ENCODE measurements at regions not wholly inside any gene's neighbourhood (a gene's known extent, or its start where the extent isn't known, plus 50 kb on each side); places are given as distances from the start of the nearest gene placed in this dataset.

DNA sequence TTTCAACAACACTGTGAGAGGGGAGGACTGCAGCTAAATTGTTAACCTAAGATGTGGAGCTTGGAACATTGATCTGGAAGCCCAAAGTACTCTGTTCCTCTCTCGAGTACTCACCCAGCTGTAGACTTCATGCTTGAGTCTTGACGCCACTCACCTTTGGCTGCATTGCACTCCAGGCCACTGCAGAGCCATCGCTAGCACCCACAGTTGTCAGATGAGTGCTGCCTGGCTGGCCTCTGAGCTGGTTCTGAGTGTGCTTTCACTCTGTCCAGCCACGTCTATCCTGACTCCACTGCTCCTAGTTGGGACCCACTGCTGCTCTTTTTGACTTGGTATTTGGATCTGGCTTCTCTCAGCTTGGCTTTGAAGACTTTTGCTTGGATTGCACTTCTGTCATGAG, 552.1 kb downstream of the DCDC2C start:
- H3K27ac ChIP-seq: no peak overlapping the region
- no peaks in the 10 kb centered on the region for H3K9me3 ChIP-seq
- H3K4me3 ChIP-seq: no peak overlapping the region
- H3K27me3 ChIP-seq: no peaks in the 10 kb centered on the region
- DNase-seq (ENCODE audit: low spot score in 2 of 2): no peak
- H3K4me1 ChIP-seq: no peaks in the 10 kb centered on the region
- no peaks in the 10 kb centered on the region for H3K36me3 ChIP-seq
- intact Hi-C loops (cut with DNase I; ENCODE audit: low total_unique reads): loop anchor here (1.0 kb wide), 1 partner anchor 32 kb away; no protein-coding TSS in a partner anchor
- TF ChIP-seq POLR2AphosphoS5 (IDR thresholded peaks at IDR 0.05) (no peak), POLR2A (IDR thresholded peaks at IDR 0.05) (no peak)
- TF ChIP-seq, protein P1, sequence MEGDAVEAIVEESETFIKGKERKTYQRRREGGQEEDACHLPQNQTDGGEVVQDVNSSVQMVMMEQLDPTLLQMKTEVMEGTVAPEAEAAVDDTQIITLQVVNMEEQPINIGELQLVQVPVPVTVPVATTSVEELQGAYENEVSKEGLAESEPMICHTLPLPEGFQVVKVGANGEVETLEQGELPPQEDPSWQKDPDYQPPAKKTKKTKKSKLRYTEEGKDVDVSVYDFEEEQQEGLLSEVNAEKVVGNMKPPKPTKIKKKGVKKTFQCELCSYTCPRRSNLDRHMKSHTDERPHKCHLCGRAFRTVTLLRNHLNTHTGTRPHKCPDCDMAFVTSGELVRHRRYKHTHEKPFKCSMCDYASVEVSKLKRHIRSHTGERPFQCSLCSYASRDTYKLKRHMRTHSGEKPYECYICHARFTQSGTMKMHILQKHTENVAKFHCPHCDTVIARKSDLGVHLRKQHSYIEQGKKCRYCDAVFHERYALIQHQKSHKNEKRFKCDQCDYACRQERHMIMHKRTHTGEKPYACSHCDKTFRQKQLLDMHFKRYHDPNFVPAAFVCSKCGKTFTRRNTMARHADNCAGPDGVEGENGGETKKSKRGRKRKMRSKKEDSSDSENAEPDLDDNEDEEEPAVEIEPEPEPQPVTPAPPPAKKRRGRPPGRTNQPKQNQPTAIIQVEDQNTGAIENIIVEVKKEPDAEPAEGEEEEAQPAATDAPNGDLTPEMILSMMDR (IDR thresholded peaks at IDR 0.05): no peak

DNA sequence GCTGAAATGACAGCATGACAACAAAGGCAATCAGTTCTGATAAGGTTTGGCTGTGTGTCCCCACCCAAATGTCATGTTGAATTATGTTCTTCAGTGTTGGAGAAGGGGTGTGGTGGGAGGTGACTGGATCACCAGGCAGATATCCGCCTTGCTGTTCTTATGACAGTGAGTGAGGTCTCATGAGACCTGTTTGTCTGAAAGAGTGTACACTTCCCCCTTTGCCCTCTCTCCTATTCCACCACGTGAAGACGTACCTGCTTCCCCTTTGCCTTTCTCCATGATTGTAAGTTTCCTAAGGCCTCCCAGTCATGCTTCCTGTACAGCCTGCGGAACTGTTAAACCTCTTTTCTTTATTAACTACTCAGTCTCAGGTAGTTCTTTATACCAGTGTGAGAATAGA, 553.0 kb downstream of the DCDC2C start:
- H3K36me3 ChIP-seq: no peaks in the 10 kb centered on the region
- H3K4me1 ChIP-seq: no peaks in the 10 kb centered on the region
- DNase-seq (ENCODE audit: low spot score in 2 of 2): no peak
- H3K27me3 ChIP-seq: no peaks in the 10 kb centered on the region
- H3K9me3 ChIP-seq: no peaks in the 10 kb centered on the region
- no peak overlapping the region for H3K27ac ChIP-seq
- no peak overlapping the region for H3K4me3 ChIP-seq
- TF ChIP-seq, protein P1 (IDR thresholded peaks at IDR 0.05): no peak
- TF ChIP-seq POLR2A (IDR thresholded peaks at IDR 0.05): no peak
- TF ChIP-seq POLR2AphosphoS5 (IDR thresholded peaks at IDR 0.05): no peak
- intact Hi-C loops (cut with DNase I; ENCODE audit: low total_unique reads): no loop called here

DNA sequence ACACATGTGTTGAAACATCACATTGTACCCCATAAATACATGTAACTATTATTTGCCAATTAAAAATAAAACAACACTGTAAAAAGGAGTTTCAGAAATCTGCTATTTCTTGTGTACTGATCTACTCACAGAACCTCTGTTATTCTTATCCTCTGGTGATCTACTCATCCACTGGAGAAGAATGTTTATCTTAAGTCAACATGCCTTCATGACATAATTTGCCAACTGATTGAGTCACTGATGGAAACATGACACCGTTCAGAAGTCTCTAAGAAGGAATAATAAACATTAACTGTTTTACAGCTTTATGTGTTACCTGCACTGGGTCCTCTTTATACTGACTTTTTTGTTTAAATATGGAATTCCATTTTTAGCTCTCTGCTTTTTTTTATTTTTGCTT, 555.2 kb downstream of the DCDC2C start:
- no peaks in the 10 kb centered on the region for H3K9me3 ChIP-seq
- no peaks in the 10 kb centered on the region for H3K27me3 ChIP-seq
- TF ChIP-seq POLR2A (IDR thresholded peaks at IDR 0.05) (no peak), POLR2AphosphoS5 (IDR thresholded peaks at IDR 0.05) (no peak)
- TF ChIP-seq, protein P1 (IDR thresholded peaks at IDR 0.05): no peak
- no peaks in the 10 kb centered on the region for H3K36me3 ChIP-seq
- no peak overlapping the region for H3K27ac ChIP-seq
- intact Hi-C loops (cut with DNase I; ENCODE audit: low total_unique reads): no loop called here
- no peak for DNase-seq (ENCODE audit: low spot score in 2 of 2)
- H3K4me1 ChIP-seq: no peaks in the 10 kb centered on the region
- H3K4me3 ChIP-seq: no peak overlapping the region

DNA sequence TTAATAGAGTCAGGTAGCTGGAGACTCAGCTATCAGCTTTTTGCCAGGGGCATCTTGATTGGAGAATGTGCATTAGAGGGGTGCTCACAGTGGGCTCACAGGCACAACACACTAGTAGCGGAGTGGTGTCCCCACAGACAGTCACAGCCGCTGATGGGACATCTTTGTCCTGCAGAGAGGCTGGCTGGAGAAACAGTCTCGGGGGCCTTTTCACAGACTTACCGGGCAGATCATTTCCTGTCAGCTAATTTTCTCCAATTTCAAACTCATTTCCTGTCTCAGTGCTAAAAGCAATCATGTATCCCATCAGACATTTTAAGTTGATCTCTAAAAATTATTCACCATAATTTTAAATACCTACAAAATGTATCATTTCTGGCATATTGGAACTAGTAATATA, 562.6 kb downstream of the DCDC2C start:
- DNase-seq (ENCODE audit: low spot score in 2 of 2): no peak
- TF ChIP-seq, protein P1 (IDR thresholded peaks at IDR 0.05): no peak
- TF ChIP-seq POLR2A (IDR thresholded peaks at IDR 0.05): no peak
- TF ChIP-seq POLR2AphosphoS5 (IDR thresholded peaks at IDR 0.05): no peak
- no peaks in the 10 kb centered on the region for H3K27me3 ChIP-seq
- no peak overlapping the region for H3K4me3 ChIP-seq
- intact Hi-C loops (cut with DNase I; ENCODE audit: low total_unique reads): no loop called here
- H3K4me1 ChIP-seq: no peaks in the 10 kb centered on the region
- no peaks in the 10 kb centered on the region for H3K36me3 ChIP-seq
- H3K27ac ChIP-seq: no peak overlapping the region
- no peaks in the 10 kb centered on the region for H3K9me3 ChIP-seq

DNA sequence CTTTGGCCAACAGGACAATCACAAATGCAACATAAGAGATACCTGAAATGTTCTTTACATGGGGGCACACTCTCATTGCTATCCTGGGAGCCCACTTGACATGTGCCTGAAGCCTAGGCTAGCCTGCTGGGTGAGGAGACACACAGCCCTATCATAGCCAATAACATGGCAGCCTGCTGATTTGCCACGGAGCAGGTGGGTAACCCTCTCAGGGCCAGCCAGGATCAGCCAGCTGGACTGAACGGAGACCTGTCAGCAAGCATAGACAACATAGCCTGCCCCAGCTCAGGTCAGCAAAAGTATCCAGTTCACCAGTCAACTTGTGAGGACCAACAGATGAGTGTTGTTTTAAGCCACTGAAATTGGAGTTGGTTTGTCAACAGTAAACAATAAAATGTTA, 566.5 kb downstream of the DCDC2C start:
- H3K27ac ChIP-seq: no peak overlapping the region
- no peaks in the 10 kb centered on the region for H3K36me3 ChIP-seq
- H3K27me3 ChIP-seq: no peaks in the 10 kb centered on the region
- H3K4me3 ChIP-seq: no peak overlapping the region
- DNase-seq (ENCODE audit: low spot score in 2 of 2): no peak
- no peak for TF ChIP-seq POLR2A (IDR thresholded peaks at IDR 0.05)
- TF ChIP-seq, protein P1 (IDR thresholded peaks at IDR 0.05): no peak
- TF ChIP-seq POLR2AphosphoS5 (IDR thresholded peaks at IDR 0.05): no peak
- intact Hi-C loops (cut with DNase I; ENCODE audit: low total_unique reads): no loop called here
- H3K4me1 ChIP-seq: no peaks in the 10 kb centered on the region
- H3K9me3 ChIP-seq: no peaks in the 10 kb centered on the region

Data from breast epithelium (tissue), 4 donors.